ENCODE measurements at regions not wholly inside any gene's neighbourhood (a gene's known extent, or its start where the extent isn't known, plus 50 kb on each side); places are given as distances from the start of the nearest gene placed in this dataset.

DNA sequence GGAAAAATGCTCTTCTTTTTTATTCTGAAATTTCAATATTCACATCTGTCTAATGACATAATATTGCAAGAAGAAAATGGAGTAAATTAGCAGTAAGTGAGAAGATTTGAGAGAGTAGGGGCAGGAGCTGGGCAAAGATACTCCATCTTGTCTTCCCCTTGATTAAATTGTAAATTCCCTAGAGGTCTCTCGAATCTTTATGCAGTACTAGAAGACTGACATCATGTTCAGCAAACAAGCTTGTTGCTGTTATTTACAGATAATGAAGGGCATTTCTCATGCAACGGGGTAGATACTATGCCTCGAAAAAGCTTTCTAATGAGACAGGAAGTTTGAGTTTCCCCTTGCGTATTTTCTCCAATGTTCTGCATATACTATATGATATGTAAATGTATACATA, 306.9 kb upstream of the PTCHD4 start:
- TF ChIP-seq JUN (CRISPR knock-in tag; IDR thresholded peaks at IDR 0.05) (no peak), ARNT (IDR thresholded peaks at IDR 0.05) (no peak), NBN (conservative IDR thresholded peaks at IDR 0.05) (no peak), RAD21 (CRISPR knock-in tag; IDR thresholded peaks at IDR 0.05) (no peak), ZNF468 (CRISPR knock-in tag; IDR thresholded peaks at IDR 0.05) (no peak), ZNF607 (CRISPR knock-in tag; IDR thresholded peaks at IDR 0.05; ENCODE audit: borderline replicate concordance) (no peak), ZSCAN9 (CRISPR knock-in tag; IDR thresholded peaks at IDR 0.05; ENCODE audit: borderline replicate concordance) (no peak), RAD51 (IDR thresholded peaks at IDR 0.05; ENCODE audit: borderline replicate concordance) (no peak), KAT7 (CRISPR knock-in tag; IDR thresholded peaks at IDR 0.05; ENCODE audit: borderline replicate concordance) (no peak), ETV6 (CRISPR knock-in tag; conservative IDR thresholded peaks at IDR 0.05) (no peak), EZH2 (conservative IDR thresholded peaks at IDR 0.05; ENCODE audit: low read depth, low read length) (no peak)
- TF ChIP-seq, protein P1, sequence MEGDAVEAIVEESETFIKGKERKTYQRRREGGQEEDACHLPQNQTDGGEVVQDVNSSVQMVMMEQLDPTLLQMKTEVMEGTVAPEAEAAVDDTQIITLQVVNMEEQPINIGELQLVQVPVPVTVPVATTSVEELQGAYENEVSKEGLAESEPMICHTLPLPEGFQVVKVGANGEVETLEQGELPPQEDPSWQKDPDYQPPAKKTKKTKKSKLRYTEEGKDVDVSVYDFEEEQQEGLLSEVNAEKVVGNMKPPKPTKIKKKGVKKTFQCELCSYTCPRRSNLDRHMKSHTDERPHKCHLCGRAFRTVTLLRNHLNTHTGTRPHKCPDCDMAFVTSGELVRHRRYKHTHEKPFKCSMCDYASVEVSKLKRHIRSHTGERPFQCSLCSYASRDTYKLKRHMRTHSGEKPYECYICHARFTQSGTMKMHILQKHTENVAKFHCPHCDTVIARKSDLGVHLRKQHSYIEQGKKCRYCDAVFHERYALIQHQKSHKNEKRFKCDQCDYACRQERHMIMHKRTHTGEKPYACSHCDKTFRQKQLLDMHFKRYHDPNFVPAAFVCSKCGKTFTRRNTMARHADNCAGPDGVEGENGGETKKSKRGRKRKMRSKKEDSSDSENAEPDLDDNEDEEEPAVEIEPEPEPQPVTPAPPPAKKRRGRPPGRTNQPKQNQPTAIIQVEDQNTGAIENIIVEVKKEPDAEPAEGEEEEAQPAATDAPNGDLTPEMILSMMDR (CRISPR knock-in tag; IDR thresholded peaks at IDR 0.05) = no peak
- TF ChIP-seq, protein P2, sequence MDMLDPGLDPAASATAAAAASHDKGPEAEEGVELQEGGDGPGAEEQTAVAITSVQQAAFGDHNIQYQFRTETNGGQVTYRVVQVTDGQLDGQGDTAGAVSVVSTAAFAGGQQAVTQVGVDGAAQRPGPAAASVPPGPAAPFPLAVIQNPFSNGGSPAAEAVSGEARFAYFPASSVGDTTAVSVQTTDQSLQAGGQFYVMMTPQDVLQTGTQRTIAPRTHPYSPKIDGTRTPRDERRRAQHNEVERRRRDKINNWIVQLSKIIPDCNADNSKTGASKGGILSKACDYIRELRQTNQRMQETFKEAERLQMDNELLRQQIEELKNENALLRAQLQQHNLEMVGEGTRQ (IDR thresholded peaks at IDR 0.05; ENCODE audit: low read depth, low read length) = no peak
- TF ChIP-seq, protein P2 (CRISPR knock-in tag; IDR thresholded peaks at IDR 0.05; ENCODE audit: borderline replicate concordance) = no peak
